GM18867 (cell line): ENCODE measurements at regions not wholly inside any gene's neighbourhood (a gene's known extent, or its start where the extent isn't known, plus 50 kb on each side); places are given as distances from the start of the nearest gene placed in this dataset.

Experiments used
- ATAC-seq: cut with Tn5 transposase; IDR thresholded peaks from one replicate; pipeline ENCODE4 v1.9.1; 2021; ENCODE audit warnings: mild to moderate bottlenecking, moderate library complexity; ENCODE audit not compliant: unreplicated experiment

DNA sequence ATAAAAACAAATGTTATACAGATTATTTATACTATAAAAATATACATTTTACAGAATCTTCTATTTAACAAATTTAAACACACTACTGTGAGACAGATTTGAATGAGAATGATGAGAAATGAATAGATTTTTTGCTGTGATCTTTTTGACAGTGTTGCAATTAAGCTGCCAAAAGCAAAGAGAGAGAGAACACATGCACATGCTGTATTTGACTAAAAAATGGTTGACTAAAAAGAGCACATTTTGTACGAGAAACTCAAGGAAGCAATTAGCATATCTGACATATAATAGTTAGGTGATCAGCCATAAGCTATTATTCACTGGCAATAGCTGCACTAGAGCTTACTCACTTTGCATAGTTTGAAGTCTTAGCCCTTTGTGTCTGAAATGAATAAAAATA lies 115.8 kb downstream of the SYT10 start:
- ATAC-seq: no peak

DNA sequence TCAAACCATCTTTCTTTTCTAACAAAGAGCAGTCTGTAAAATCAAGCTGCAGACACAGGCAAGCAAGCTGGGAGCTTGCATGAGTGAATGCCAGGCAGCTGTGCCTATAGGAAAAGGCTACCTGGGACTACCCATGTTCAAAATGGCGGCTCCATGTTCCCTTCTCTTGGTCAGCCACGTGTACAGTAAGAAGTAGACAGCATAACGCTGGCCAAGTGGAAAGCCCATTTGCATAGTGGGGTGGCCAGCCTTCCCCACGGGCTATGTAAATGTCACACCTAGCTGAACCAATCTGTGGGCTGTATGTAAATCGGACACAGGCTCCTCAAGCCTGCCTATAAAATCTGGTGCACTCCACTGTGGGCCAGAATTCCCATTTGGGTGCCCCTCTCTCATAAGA lies 117.1 kb downstream of the SYT10 start:
- no peak for ATAC-seq

DNA sequence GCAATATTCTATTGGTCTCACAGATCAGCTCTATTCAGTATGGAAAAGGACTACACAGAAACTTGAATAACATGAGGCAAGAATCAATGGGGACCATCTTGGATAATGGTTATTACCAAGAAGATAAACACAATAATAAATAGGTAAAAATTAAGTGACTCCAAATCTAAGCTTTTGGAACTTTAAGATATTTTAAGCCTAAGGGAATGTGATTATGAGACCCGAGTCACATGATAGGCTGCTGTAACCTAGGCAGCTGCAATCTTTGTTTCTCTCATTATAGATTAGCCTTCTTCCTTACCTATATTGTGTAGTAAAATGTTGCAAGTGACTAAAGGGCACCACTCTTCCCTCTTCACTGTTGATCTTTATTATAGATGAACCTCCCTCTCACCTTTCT lies 121.9 kb downstream of the SYT10 start:
- ATAC-seq: no peak

GRCh38 chr12:33314223-33314622 lies 125.4 kb downstream of the SYT10 start:
- no peak for ATAC-seq

- no peak for ATAC-seq
These were observed 126.1 kb downstream of the SYT10 start for GRCh38 chr12:33313476-33313875.

GRCh38 chr12:33310471-33310870 lies 129.1 kb downstream of the SYT10 start:
- ATAC-seq: no peak

DNA sequence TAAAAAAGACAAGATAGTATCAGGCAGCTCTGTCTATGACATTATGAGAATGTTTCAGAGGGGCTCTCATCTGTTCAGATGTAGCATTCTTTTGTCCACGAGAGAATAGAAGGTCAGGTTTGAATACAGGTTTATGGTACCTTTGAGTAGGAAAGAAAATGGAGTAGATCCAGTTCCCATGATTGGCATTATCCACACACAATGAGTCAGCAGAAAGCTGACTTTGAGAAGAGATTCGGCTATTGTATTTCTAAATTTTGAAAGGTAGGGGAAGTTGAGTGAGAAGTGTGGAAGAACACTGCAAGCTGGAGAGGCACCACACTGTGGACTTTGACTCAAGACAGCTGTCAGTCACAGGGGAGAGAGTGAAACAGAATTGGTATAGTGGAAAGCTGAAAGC lies 135.4 kb downstream of the SYT10 start:
- ATAC-seq: no peak

GRCh38 chr12:33296529-33296928 lies 143.1 kb downstream of the SYT10 start:
- no peak for ATAC-seq

DNA sequence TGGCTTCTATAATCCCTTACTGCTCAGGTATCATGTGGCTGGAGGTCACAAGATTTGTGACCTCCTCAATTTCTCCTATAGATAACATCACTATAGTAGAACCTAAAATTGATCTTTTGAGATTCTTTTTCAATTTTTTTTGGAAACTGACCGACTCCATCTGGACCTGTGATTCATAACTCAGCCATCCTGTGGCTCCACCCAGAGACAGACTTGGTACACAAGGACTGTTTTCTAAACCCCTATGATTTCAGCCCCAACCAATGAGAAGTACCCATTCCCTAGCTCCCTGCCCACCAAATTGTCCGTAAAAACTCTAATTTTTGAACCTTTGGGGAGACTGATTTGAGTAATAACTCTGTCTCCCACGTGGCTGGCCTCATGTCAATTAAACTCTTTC lies 148.9 kb downstream of the SYT10 start:
- no peak for ATAC-seq

DNA sequence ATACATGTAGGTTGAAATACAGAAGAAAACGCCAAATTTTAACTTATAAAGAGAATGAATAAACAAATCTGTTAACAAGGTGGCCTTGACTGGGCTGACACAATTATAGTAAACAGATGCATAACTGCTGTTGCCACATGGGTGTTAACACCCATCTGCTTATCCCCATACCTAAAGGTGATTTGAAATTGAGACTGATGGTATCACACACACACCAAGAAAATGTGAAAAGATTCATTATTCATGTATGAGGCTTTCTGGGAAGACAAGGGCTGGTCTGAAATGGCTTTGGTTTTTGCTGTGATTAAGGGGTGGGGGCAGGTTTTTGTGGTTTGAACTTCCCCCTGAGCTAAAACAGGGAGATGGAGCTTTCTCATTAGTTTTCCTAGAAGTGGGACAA lies 156.6 kb downstream of the SYT10 start:
- no peak for ATAC-seq

DNA sequence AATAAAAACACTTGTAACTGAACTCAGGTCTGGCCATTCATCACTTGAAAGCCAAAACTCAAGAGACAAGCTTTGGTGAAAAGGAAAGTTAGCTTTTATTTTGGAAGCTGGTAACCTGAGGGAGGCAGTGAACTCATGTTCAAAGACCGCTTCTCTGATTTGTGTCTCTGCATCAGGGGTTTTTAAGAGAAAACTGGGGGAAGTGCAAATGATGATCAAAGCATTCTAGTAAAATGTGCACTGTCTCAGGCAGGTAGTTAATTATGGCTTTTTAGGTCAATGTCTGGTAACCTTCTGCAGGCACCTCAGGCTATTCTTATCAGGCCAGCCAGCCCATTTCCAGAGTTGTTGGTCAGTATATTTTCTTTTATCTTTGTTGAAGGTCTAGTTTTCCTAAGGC lies 162.2 kb downstream of the SYT10 start:
- ATAC-seq: no peak

DNA sequence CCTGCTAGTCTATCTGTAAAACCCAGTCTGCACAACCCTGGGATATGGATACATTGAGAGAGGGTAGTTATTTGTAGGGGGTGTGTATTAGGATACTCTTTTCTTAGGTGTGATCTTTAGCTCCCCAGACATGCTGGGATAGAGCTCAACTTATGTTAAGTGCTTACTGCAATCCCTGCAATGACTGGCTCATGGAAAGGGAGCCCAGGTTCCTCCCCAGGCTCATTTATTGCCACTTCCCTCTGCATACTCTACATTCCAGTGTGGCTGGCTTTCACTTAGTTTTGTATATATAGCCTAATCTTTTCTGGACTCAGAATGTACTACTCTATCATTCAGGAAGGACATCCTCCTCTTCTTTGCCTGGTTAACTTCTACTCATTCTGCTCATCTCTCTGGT lies 172.0 kb downstream of the SYT10 start:
- ATAC-seq: no peak

GRCh38 chr12:33265900-33266299 lies 173.7 kb downstream of the SYT10 start:
- ATAC-seq: peak; percentile 93

GRCh38 chr12:33265033-33265731 lies 174.4 kb downstream of the SYT10 start:
- no peak for ATAC-seq

GRCh38 chr12:33253178-33253577 lies 186.4 kb downstream of the SYT10 start:
- no peak for ATAC-seq

DNA sequence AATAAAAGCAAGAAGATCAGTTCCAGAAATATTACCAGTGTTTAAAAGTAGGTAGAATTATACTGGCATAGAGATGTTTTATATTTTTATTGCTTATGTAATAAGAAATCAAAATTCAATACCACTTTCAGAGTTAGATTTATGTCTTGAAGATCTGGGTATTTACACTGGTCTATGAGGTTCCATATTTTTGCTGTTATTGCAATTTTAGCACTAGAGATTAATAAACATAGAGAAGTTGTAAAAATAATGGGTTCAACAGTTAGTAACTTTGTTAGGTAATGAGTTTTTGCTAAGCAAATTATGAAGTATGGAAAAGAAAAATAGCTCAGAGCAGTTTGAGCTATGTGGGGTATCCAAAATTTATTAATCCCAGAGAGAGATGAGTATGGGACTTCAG lies 188.1 kb downstream of the SYT10 start:
- ATAC-seq: no peak

DNA sequence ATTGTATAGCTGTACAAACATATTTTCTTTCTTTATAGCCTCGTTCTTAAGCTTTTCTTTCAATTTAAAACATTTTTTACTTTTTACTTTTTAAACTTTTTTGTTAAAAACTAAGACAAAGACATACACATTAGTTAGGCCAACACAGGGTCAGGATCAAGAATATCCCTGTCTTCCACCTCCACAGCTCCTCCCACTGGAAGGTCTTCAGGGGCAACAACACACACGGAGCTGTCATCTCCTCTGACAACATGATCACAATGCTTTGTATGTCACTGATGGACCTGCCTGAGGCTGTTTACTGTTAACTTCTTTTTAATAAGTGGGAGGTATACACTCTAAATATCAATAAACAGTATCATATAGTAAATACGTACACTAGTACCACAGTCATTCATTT lies 191.3 kb downstream of the SYT10 start:
- no peak for ATAC-seq

- no peak for ATAC-seq
These were observed 192.0 kb downstream of the SYT10 start for GRCh38 chr12:33247625-33248024.

GRCh38 chr12:33245434-33245833 lies 194.2 kb downstream of the SYT10 start:
- no peak for ATAC-seq

DNA sequence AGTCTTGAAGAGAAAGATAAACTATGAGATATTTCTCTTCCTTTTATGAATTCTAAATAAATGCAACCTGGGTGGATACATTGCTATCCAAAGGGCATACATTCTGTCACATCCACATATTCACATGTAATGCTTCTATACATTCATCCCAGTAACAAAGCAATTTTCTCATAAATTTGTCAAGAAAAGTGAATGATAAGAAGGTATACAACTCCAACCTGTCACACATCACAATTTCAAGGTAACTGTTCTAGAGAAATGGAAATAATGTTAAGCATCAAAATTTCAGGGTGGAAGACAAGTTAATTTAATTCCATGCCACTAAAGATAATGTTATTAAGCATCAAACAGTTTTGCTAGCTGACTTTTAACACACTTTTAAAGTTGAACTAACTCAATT lies 212.9 kb downstream of the SYT10 start:
- no peak for ATAC-seq

DNA sequence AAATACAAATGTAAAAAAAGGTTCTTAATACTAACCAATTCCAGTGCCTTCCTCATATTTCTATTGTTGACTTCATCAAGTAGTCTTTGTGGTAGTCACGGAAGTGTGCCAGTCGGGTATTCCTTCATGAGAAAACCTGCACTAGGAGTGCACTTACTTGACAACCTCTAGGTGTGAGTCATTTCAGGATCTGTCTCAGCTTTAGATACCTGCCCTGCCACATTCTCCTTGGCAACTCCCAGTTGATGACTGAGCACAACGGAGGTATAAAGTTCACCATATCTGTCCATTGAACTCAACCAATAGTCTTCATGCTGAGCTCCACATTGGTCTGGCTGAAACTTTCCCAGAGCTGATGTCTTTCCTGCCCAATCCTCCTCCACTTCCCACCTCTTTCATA lies 215.7 kb downstream of the SYT10 start:
- no peak for ATAC-seq

DNA sequence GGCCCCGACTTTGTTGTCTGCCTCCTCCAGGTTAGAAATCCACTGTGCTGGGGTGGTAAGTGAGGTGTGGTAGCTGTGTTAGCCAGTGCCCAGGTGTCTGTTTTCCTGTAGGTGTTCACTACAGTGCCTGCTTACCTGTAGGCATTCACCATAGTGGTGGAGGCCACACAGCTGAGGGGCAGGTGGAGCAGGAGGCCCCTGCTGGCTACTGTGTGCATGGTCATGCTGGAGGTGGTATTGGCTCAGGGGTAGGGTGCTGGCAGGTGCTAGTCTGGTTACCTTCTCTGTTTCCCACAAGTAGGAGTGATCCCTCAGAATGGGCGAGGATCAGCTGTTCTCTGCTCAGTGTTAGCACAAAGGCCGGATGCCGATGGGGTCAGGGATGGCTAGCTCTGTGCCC lies 217.3 kb downstream of the SYT10 start:
- ATAC-seq: no peak

DNA sequence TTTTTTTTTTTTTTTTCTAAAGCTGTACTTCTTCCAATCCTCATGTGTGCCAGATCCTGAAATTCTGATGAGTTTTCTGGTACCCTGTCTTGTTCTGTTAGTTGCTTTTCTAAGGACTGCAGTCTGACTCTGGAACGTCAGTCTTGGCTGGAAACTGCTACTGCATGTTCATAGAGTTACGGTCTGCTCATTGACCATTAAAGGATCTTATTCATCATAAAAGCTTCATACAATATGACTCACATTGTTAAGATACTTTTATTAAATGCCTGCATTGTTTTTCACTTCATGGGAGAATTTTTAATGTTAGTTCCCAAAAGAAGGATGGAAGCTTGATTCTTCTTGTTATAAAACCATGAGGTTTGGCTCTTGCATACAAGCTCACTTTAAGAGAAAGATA lies 233.6 kb downstream of the SYT10 start:
- no peak for ATAC-seq
